ENCODE measurements at regions not wholly inside any gene's neighbourhood (a gene's known extent, or its start where the extent isn't known, plus 50 kb on each side); places are given as distances from the start of the nearest gene placed in this dataset.
"Not testable (repeated sequence)": the region's sequence is repeated elsewhere in the genome, so short reads cannot be mapped to it uniquely, and the experiment has no call there.

DNA sequence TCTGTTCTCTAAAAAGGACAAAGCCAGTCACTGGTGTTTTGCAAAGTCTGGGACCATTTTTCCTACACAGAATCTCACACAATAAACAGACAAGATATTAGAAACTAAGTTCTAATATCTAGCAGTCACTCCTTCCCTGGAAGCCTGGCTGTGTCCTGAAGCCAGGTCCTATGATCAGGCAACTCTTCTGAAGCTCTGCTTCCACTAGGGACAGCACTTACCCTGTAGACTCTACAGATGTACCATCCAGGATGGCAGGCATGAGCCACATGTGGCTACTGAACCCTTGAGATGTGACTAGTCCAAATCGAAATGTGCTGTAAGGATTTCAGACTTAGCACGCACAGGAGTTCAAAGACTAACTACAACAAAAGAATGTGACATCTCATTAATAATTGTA, 130.1 kb upstream of the NBPF26 start:
- not testable (repeated sequence) for H3K9ac ChIP-seq (ENCODE audit: low read depth, low read length)

DNA sequence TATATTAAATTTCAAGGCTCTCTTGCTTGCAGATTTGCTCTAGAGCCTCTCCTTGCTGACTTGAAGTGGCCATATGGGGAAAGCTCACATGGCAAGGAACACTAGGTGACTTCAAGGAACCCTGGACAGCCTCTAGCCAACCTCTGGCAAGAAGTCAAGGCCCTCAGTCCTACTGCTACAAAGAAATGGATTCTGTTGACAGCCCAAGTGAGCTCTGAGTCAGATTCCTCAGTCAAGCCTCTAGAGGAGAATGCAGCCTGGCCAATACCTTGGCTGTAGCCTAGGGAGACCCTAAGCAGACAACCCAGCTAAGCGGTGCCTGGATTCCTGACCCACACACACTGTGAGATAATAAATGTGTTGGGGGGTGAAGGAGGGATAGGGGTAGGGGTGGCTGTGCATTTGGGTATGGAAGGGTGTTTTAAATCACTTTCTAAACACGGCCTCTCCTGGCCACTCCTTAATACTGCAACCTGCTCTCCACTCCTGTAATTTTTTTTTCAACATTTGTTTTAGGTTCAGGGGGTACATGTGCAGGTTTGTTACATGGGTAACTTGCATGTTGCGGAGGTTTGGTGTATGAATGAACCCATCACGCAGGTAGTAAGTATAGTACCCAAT, 125.3 kb upstream of the NBPF26 start:
- DNase-seq; H4K5ac ChIP-seq (ENCODE audit: low read depth, low read length); H3K18ac ChIP-seq (ENCODE audit: low read depth, low read length); H3K14ac ChIP-seq (replicated peaks; ENCODE audit: low read depth, low read length); H3K4me3 ChIP-seq (ENCODE audit: insufficient read depth, low read depth, low read length); H3K9ac ChIP-seq (ENCODE audit: low read depth, low read length); H3K9me1 ChIP-seq (ENCODE audit: insufficient read depth, low read length); intact Hi-C loops (cut with micrococcal nuclease); H3K56ac ChIP-seq (ENCODE audit: extremely low read depth, insufficient read depth, low read length); H3K27ac ChIP-seq (ENCODE audit: insufficient read depth, low read length); H2BK20ac ChIP-seq (ENCODE audit: low read depth, low read length); H3K4me1 ChIP-seq (ENCODE audit: control insufficient read depth, insufficient read depth, low read length); H3K4me2 ChIP-seq (ENCODE audit: low read depth, low read length); H4K20me1 ChIP-seq (ENCODE audit: insufficient read depth, low read length); H4K8ac ChIP-seq (ENCODE audit: low read depth in 2 of 2, low read length in 2 of 2); H2BK120ac ChIP-seq (ENCODE audit: low read depth, low read length); BruUV-seq (replicated peaks); H2AFZ ChIP-seq (replicated peaks; ENCODE audit: low read length, poor library complexity); dilution Hi-C loops (cut with HindIII; ENCODE audit: low sequenced_read_pairs, unreplicated experiment); H2BK15ac ChIP-seq (ENCODE audit: low read depth, low read length); H2AK9ac ChIP-seq (replicated peaks; ENCODE audit: low read depth, low read length, poor library complexity); H4K91ac ChIP-seq (ENCODE audit: insufficient read depth, low read depth, low read length); H2AK5ac ChIP-seq (ENCODE audit: low read depth, low read length); H3K79me1 ChIP-seq (ENCODE audit: low read depth in 1 of 2, low read length in 2 of 2); H3K27me3 ChIP-seq (ENCODE audit: control insufficient read depth, insufficient read depth, low read length); in situ Hi-C loops (cut with MboI; ENCODE audit: low sequenced_read_pairs); H3K4ac ChIP-seq (ENCODE audit: low read depth, low read length); H3K36me3 ChIP-seq (ENCODE audit: control insufficient read depth, insufficient read depth, low read length); CTCF ChIA-PET; POLR2A ChIA-PET (ENCODE audit: unreplicated experiment); H3K23ac ChIP-seq (ENCODE audit: low read depth, low read length); H2BK5ac ChIP-seq (ENCODE audit: low read depth, low read length, poor library complexity, severe bottlenecking); H3K9me3 ChIP-seq (ENCODE audit: control insufficient read depth, insufficient read depth, low read length): not testable (repeated sequence)
- peak; percentile 61 for ATAC-seq (ENCODE audit: low read depth)
- no CpG with 5 or more reads among the region's 4 CpGs for WGBS, 2 experiments (ENCODE audit: extremely low coverage in 2 of 2, insufficient read length in 1 of 2)

More for the DNA sequence above, 130.1 kb upstream of the NBPF26 start:
- H3K27me3 ChIP-seq (ENCODE audit: control insufficient read depth, insufficient read depth, low read length); H2BK120ac ChIP-seq (ENCODE audit: low read depth, low read length); H2AK5ac ChIP-seq (ENCODE audit: low read depth, low read length); H4K5ac ChIP-seq (ENCODE audit: low read depth, low read length); POLR2A ChIA-PET (ENCODE audit: unreplicated experiment); H3K9me3 ChIP-seq (ENCODE audit: control insufficient read depth, insufficient read depth, low read length); H3K4ac ChIP-seq (ENCODE audit: low read depth, low read length); H3K36me3 ChIP-seq (ENCODE audit: control insufficient read depth, insufficient read depth, low read length); intact Hi-C loops (cut with micrococcal nuclease); in situ Hi-C loops (cut with MboI; ENCODE audit: low sequenced_read_pairs); H3K4me2 ChIP-seq (ENCODE audit: low read depth, low read length); H3K23ac ChIP-seq (ENCODE audit: low read depth, low read length); H2AK9ac ChIP-seq (replicated peaks; ENCODE audit: low read depth, low read length, poor library complexity); H2BK15ac ChIP-seq (ENCODE audit: low read depth, low read length); H4K91ac ChIP-seq (ENCODE audit: insufficient read depth, low read depth, low read length); H2BK5ac ChIP-seq (ENCODE audit: low read depth, low read length, poor library complexity, severe bottlenecking); H2AFZ ChIP-seq (replicated peaks; ENCODE audit: low read length, poor library complexity); H3K4me1 ChIP-seq (ENCODE audit: control insufficient read depth, insufficient read depth, low read length); dilution Hi-C loops (cut with HindIII; ENCODE audit: low sequenced_read_pairs, unreplicated experiment); H4K8ac ChIP-seq (ENCODE audit: low read depth in 2 of 2, low read length in 2 of 2); H2BK20ac ChIP-seq (ENCODE audit: low read depth, low read length); H3K56ac ChIP-seq (ENCODE audit: extremely low read depth, insufficient read depth, low read length); H3K27ac ChIP-seq (ENCODE audit: insufficient read depth, low read length); H4K20me1 ChIP-seq (ENCODE audit: insufficient read depth, low read length); H3K79me1 ChIP-seq (ENCODE audit: low read depth in 1 of 2, low read length in 2 of 2); ATAC-seq (ENCODE audit: low read depth); H3K18ac ChIP-seq (ENCODE audit: low read depth, low read length); H3K4me3 ChIP-seq (ENCODE audit: insufficient read depth, low read depth, low read length); H3K14ac ChIP-seq (replicated peaks; ENCODE audit: low read depth, low read length); BruUV-seq (replicated peaks); H3K9me1 ChIP-seq (ENCODE audit: insufficient read depth, low read length); DNase-seq; CTCF ChIA-PET: not testable (repeated sequence)
- WGBS, 2 experiments (ENCODE audit: extremely low coverage in 2 of 2, insufficient read length in 1 of 2), result no CpG with 5 or more reads among the region's 2 CpGs

Measured in IMR-90 (cell line).